ENCODE measurements at regions not wholly inside any gene's neighbourhood (a gene's known extent, or its start where the extent isn't known, plus 50 kb on each side); places are given as distances from the start of the nearest gene placed in this dataset.

- TF ChIP-seq CTCF (IDR thresholded peaks at IDR 0.05; ENCODE audit: control extremely low read depth, extremely low read depth, low read depth, missing control alignments): no peak
- ChIA-PET CTCF (interaction anchor here (1.1 kb wide), 1 partner anchor 10 kb away, joined by 3 read pairs; no protein-coding TSS in a partner anchor), POLR2A (no interaction called here)
- DNase-seq (ENCODE audit: extremely low spot score): no peak
Measured at GRCh38 chr1:87560601-87561360, 232.1 kb downstream of the LMO4 start.

GRCh38 chr1:87563211-87563610 lies 234.5 kb downstream of the LMO4 start:
- CTCF ChIA-PET: interaction anchor here (1.4 kb wide), 1 partner anchor 16 kb away, joined by 4 read pairs; no protein-coding TSS in a partner anchor
- DNase-seq (ENCODE audit: extremely low spot score): no peak
- TF ChIP-seq CTCF (IDR thresholded peaks at IDR 0.05; ENCODE audit: control extremely low read depth, extremely low read depth, low read depth, missing control alignments): no peak
- POLR2A ChIA-PET: no interaction called here

- ChIA-PET POLR2A (interaction anchor here (0.6 kb wide), 1 partner anchor 18 kb away, joined by 3 read pairs; no protein-coding TSS in a partner anchor), CTCF (interaction anchor here (1.1 to 2.3 kb wide), 3 partner anchors 10 to 19 kb away, joined by 3 to 5 read pairs (median 4); no protein-coding TSS in a partner anchor)
- DNase-seq (ENCODE audit: extremely low spot score): no peak
- TF ChIP-seq CTCF (IDR thresholded peaks at IDR 0.05; ENCODE audit: control extremely low read depth, extremely low read depth, low read depth, missing control alignments): no peak
Measured at GRCh38 chr1:87565861-87566260, 237.2 kb downstream of the LMO4 start.

- TF ChIP-seq CTCF (IDR thresholded peaks at IDR 0.05; ENCODE audit: control extremely low read depth, extremely low read depth, low read depth, missing control alignments): no peak
- ChIA-PET CTCF (no interaction called here), POLR2A (no interaction called here)
- no peak for DNase-seq (ENCODE audit: extremely low spot score)
Measured at GRCh38 chr1:87568005-87568404, 239.3 kb downstream of the LMO4 start.

GRCh38 chr1:87568911-87569310 lies 240.2 kb downstream of the LMO4 start:
- no peak for TF ChIP-seq CTCF (IDR thresholded peaks at IDR 0.05; ENCODE audit: control extremely low read depth, extremely low read depth, low read depth, missing control alignments)
- CTCF ChIA-PET: no interaction called here
- POLR2A ChIA-PET: no interaction called here
- DNase-seq (ENCODE audit: extremely low spot score): no peak

GRCh38 chr1:87572008-87572407 lies 243.3 kb downstream of the LMO4 start:
- POLR2A ChIA-PET: no interaction called here
- no peak for TF ChIP-seq CTCF (IDR thresholded peaks at IDR 0.05; ENCODE audit: control extremely low read depth, extremely low read depth, low read depth, missing control alignments)
- CTCF ChIA-PET: no interaction called here
- no peak for DNase-seq (ENCODE audit: extremely low spot score)

All from GM10248 (cell line).